GM12864 (cell line): ENCODE measurements at regions not wholly inside any gene's neighbourhood (a gene's known extent, or its start where the extent isn't known, plus 50 kb on each side); places are given as distances from the start of the nearest gene placed in this dataset.

ENCODE experiments used
- DNase-seq: peaks from one replicate; pipeline ENCODE4 v3.0.0-alpha.2; 2011; ENCODE audit warnings: low read depth
- H3K4me3 ChIP-seq: 2 replicates; pipeline ENCODE4 v1.5.1; 2011; ENCODE audit warnings: mild to moderate bottlenecking, low read depth, low read length, control low read depth
- TF ChIP-seq, protein P1 (sequence below): IDR thresholded peaks from 2 replicates; pipeline ENCODE4 v1.5.1; 2011; ENCODE audit warnings: low read depth, mild to moderate bottlenecking, moderate library complexity, low read length, control low read depth, inconsistent platforms; ENCODE audit errors: missing control alignments

DNA sequence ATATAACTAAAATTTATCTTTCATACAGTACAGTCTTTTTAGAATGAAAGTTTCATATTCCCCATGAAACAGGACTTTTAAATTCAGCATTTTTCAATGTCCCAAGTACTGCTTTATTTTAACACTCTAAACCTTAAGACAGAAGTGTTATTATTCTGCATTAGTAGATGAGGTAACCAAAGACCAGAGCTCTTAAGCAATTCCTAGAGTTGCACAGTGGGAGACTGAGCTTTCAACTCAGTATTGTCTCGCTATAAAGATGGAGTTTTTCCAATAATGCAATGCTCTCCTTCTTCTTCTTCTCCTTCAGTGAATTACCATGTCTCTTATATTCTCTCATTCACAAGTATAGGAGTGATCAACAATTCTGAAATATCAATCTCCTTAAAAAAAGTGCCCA lies 479.7 kb downstream of the CETN3 start:
- H3K4me3 ChIP-seq = no peak overlapping the region
- TF ChIP-seq, protein P1, sequence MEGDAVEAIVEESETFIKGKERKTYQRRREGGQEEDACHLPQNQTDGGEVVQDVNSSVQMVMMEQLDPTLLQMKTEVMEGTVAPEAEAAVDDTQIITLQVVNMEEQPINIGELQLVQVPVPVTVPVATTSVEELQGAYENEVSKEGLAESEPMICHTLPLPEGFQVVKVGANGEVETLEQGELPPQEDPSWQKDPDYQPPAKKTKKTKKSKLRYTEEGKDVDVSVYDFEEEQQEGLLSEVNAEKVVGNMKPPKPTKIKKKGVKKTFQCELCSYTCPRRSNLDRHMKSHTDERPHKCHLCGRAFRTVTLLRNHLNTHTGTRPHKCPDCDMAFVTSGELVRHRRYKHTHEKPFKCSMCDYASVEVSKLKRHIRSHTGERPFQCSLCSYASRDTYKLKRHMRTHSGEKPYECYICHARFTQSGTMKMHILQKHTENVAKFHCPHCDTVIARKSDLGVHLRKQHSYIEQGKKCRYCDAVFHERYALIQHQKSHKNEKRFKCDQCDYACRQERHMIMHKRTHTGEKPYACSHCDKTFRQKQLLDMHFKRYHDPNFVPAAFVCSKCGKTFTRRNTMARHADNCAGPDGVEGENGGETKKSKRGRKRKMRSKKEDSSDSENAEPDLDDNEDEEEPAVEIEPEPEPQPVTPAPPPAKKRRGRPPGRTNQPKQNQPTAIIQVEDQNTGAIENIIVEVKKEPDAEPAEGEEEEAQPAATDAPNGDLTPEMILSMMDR = no peak
- DNase-seq = no peak

DNA sequence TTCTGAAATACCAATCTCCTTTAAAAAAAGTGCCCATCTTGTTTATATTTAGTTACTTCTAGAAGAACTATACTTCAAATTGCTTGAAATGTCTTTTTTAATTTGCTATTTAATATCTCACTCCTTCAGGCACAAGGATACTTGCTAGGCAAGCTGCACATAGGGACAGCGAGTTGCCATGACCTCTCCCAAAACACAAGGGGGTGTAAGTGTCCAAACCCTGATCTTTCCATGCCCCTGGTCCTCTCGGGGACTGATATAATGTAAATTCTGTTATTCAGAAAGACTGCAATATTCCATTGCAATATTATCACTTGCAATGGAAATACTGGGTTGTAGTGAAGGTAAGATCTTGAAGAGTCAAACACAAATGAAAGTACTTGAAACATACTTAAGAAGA lies 480.4 kb downstream of the CETN3 start:
- peak; percentile 5 for DNase-seq
- H3K4me3 ChIP-seq = no peak overlapping the region
- TF ChIP-seq, protein P1 = no peak

DNA sequence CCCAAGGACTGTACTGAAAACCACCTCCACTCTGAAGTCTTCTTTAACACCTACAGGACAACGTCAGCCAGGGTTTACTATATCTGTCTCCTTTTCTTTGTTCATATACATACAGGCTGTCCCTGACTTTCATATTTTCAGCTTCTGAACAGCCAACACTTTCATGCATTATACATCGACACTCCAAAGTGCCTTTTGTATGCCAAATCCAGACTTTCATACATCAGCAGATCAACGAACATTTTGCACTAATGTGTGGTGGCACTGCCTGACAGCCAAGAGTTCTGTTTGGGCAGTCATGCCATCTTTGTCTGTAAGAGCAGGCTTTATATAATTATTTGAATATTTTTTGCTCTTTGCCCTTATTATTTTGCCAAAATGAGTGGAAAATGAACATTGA lies 487.4 kb downstream of the CETN3 start:
- TF ChIP-seq, protein P1 = no peak
- DNase-seq = no peak
- no peak overlapping the region for H3K4me3 ChIP-seq

DNA sequence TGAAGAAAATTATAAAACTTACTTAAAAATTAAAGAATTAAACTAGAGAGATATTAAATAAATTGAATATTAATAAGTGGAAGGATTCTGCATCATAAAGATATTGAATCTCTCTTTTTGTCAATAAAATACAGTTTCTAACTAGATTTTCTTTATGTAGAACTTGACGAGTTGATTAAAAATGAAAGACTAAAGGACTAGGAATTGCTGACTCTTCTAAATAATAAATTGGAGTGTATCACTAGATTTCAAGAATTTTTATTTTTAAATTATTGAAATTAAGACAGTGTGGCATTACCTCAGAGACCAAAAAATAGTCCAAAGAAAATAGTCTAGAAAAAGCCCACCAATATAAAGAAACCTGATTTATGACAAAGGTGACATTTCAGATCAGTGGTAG lies 492.4 kb downstream of the CETN3 start:
- no peak for DNase-seq
- no peak overlapping the region for H3K4me3 ChIP-seq
- TF ChIP-seq, protein P1 = no peak

DNA sequence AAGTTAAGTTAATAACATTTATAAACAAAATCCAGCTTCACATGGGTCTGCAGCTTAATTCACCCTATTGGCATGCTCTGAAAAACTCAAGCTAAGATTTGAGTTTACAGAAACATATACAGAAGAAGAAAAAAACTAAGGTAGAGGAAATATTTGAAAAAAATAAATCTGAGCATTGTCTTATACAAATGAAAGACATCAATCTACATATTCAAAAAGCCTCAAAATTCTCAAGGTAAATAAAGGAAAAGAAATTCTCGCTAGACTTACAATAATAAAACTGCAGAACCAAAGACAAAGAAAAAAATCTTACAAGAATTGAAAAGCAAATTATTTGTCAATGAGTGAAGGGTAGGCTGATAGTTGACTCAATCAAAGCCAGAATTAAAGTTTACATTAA lies 493.4 kb downstream of the CETN3 start:
- TF ChIP-seq, protein P1 = no peak
- no peak for DNase-seq

DNA sequence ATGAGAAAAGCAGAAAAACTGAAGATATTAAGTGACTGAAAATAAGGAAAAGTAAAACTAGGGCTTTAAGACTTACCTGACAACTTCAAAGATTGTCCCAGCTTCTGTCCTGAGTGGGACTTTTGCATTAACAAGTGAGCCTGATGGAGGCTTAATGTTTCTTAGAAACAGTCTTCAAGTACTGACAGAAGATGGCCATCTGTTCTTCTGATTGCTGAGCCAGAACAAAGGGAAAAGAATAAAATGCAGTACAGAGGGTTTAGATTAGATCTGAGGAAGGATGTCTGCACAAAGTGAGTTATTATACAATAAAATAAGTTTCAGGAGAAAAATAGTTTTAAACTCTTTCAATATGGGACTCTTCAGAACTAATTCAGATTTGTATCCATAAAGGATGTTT lies 500.7 kb downstream of the CETN3 start:
- no peak overlapping the region for H3K4me3 ChIP-seq
- no peak for DNase-seq
- TF ChIP-seq, protein P1 = no peak

More for the DNA sequence above, 493.4 kb downstream of the CETN3 start:
- H3K4me3 ChIP-seq = no peak overlapping the region

DNA sequence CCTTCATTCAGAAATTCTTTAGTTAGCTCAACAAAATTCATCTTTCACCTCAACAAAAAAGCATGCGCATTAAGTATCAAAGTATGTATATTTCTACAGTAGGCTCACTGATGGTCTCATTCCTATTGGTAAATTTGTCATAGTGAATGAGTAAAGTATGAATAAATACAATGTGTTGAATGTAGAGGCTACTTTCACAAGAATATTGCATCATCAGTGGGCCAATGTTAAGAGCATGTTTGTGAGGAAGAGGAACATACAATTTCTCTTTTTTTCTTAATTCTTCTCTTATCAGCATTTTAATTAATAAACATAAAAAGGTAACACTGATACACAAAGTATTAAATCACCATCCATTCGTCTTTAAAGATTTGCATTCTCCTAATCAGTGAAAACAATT lies 505.1 kb downstream of the CETN3 start:
- DNase-seq = no peak
- H3K4me3 ChIP-seq = no peak overlapping the region
- TF ChIP-seq, protein P1 = no peak
